HG02885 (cell line): ENCODE measurements at regions not wholly inside any gene's neighbourhood (a gene's known extent, or its start where the extent isn't known, plus 50 kb on each side); places are given as distances from the start of the nearest gene placed in this dataset.

ENCODE experiments used
- ATAC-seq: cut with Tn5 transposase; IDR thresholded peaks from one replicate; pipeline ENCODE4 v1.9.1; 2021; ENCODE audit warnings: mild to moderate bottlenecking; ENCODE audit not compliant: unreplicated experiment, poor library complexity

DNA sequence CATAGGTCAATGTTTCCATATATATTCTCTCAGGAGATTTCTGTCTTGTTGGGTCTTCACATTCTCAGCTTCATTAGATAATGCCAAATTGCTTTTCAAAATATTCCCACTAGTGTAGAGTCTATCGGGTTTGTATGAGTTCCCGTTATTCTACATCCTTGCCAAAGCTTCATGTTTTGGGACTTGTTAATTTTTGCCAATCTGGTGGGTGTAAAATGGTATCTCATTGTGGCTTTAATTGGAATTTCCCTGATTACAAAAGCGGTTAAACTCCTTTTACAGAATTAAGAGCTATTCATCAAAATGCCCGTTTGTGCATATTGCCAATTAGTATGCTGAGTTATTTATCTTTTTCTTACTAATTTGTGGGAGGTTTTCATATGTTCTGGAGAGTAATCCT lies 708.4 kb upstream of the ADAMTS5 start:
- no peak for ATAC-seq

DNA sequence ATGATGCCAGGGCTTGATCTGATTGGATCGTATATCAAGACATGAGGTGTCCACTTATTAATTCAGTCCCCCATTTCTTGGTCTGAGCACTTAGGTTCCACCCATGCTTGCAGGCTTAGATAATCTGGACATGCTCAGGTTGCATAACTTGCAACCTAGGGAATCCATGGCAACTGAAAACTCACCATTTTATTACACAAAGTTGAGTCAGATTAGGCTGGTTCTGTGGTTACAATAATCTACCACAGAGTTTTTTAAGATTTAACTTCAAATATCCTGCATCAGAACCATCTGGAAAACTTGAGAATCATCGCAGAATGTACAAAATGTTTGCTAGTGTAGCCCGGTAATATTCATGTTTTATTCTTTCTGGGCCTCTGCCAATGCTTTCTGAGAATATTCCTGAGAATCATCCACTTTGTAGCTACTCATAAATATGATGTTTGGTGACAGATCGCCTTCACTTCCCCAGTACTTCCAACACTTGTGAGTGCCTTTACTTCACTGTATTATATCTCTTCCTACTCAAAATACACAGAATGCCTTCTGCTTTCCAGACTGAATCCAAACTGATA lies 707.2 kb upstream of the ADAMTS5 start:
- ATAC-seq, result no peak

DNA sequence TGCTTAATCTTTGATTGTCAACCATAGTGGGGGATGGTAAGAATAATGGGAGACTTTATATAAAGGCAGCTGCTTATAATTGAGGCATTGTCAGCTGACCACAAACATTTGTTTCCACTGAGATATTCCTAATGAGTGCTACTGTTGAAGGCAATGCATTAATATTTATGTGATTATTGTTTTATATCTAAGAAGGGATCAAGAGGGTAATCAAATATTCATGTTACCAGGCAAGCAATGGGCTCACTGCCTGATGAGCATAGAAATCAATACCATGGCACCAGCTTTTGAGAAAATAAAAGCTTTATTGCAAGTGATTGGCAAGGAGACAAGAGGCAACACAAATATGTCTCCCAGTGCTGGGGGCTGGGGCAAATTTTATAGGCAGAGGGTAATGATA lies 706.7 kb upstream of the ADAMTS5 start:
- no peak for ATAC-seq

DNA sequence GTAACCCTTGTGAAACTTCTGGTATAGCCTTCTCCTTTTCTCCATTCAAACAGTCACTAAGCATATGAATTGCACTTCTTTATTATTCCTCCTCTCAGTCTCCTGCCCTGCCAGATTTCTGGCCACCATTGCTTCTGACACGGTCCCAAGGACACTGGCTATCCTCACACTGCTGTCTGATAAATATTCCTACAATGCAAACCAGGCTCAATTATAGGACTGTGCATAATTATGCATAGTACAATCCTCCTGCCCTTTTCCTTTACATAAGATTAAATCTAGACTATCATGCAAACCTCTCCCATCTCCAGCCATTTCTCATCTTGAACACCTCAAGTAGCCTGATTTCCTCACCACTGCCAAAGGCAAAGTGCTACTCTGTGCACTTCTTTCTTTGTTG lies 704.3 kb upstream of the ADAMTS5 start:
- no peak for ATAC-seq

DNA sequence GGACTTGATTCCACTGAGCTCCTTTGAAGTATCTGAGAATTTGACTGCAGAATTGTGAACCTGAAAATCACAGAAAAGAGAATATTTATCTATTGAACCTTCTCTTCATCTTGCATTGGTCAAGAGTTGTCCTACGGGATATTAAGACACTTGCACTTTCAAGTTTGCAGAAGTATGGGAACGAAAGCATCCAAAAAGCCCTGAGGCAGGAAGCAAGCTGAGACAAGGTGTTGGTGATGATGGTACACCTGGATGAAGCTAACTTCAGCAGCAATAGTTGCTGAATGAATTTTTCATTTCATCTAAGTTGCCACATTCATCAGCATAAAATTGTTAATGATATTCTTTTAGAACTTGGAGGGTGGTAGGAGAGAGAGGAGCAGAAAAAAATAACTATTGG lies 686.6 kb upstream of the ADAMTS5 start:
- ATAC-seq, result no peak

DNA sequence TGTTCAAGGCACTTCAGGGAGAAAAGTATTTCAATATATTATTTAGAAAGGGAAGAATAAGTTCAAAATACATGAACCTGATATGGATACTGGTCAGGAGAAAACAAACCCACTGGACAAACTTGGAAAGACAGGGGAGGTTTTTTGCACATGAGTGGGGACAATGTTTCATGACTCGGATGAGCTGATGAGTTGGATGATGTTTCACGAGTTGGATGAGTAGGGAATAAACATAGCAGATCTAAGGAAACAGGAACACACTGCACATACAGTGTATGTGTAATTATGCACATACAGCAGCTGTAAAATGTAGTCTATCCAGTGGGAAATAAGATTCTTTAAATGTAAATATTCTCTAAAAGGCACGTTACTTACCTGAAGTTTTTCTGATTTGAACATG lies 682.9 kb upstream of the ADAMTS5 start:
- no peak for ATAC-seq

DNA sequence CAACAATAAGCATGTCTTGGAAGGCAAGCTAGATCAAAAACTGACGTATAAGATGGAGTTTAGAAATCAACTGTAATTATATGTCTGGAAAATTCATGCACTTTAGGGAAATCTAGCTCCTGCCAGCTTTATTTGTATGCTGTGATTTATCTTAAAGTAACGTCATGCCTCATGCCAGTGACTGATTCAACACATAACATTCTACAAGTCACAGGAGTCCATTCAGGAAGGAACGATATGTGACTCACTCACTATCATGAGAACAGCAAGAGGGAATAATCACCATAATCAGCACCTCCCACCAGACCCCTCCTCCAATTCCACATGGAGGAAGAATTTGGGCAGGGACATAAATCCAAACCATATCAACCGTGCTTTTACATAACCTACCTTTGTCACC lies 682.4 kb upstream of the ADAMTS5 start:
- no peak for ATAC-seq

DNA sequence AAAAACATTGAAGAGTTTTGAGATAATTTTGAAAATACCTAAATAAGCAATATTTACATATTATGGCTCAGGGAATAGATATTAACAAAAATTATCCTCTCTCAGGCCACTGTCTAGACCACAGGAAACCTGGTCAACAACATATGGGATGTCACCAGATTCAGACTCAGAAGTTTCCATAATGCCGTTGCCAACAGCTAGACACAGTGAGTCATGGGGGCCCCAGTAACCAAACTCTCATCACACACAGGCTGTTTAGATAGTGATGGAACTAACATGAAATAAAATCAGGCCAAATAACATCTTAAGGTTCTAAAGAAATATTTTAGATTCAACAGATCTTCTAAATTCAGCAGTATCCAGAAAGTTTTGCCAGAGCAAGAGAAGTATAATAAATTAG lies 681.7 kb upstream of the ADAMTS5 start:
- no peak for ATAC-seq

DNA sequence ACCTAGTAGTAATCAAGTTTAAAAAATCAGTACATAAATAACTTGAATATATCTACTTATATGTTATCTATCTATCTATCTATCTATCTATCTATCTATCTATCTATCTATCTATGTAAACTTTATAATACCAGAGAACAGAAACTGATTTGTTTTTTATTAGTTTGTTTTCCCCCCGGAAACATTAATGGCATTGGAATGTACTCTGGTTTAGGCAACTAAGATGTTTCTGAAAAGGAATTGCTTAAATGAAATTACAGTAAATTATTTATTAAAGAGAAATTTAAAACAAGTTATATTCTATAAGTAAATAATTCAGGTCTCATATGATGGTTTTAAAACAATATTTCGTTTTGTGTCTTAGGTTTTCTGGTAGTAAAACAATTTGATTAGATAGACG lies 681.0 kb upstream of the ADAMTS5 start:
- ATAC-seq, result no peak

DNA sequence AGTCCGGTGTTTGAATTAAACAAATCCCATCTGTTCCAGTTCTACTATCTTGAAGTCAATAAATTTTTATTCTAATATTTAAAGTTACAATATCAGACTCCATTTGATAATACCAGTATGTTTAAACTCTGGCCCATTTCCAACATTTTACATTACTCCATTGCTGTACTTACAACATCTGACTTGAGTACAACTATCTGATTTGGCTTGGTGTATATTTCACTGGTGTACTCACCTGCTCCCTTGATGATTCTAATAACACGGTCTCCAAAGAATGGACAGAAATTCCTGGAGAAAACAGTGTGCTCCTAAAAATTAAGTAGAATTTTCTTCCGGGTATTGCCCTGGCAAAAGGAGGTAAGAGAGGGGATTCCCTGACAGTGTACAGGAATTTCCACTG lies 680.5 kb upstream of the ADAMTS5 start:
- no peak for ATAC-seq

DNA sequence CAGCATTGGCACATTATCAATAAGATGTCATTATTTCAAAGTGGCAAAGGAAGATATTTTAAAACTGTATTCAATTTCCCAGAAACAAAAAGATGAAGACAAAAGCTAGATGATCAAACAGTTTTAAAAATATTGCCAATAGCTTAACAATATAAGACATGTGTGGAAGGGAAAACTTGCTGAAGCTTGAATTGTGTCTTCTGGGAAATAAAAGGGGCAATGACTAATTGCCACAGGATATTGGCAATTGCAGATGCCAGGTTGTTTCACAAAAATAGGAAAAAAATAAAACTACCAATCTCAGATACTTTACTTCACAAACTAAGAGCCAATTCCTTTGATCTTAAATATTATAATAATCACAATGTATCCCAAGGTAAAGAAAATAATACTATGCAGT lies 679.8 kb upstream of the ADAMTS5 start:
- no peak for ATAC-seq

DNA sequence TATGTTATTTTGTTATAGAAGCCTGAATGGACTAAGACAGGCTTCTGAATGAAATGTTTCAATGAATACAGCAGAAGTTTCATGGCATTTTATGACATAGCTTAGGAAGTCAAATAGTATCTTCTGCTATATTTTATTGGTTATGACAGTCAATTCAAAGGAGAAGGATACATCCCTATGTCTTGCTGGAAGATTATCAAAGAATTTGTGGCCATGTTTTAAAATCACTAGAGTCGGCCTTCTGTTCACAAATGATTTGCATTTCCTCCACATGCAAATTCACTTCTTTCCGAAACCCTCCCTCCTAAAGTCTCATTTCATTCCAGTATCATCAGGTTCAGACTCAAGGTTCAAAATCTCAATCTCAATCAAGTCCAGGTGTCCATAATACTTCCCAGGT lies 679.2 kb upstream of the ADAMTS5 start:
- no peak for ATAC-seq

DNA sequence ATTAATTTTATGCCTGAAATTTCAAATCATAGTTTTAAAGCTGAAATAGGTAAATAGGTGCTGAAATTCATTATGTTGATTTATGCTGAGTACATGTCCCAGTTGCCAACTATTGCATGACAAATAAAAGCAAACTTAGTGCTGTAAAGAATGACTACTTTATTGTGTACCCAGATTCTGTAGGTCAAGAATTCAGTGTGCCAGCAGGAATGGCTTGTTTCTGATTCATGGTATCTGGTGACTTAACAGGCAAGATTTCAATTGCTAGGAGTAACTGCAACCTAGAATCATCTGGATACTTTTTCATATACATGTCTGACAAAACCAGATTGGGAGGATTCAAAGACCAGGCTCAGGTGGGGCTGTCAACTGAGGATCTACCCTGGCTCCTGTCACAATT lies 678.4 kb upstream of the ADAMTS5 start:
- no peak for ATAC-seq

DNA sequence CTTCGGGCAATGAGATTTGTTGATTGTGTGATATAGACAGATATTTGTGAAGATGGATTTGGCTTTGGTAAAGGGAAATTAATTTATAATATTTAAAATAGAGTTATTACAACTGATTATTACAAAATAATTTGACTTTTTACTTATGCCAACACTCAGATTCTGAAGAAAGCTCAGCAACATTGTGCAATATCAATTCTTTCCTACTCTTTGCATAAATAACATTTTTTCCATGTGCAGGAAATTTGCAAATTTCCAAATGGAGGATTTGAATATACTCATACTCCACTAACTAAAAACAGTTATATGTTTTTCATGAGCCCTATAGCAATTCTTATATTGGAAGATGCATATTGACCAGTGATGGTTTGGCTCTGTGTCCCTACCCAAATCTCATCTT lies 676.4 kb upstream of the ADAMTS5 start:
- ATAC-seq, result no peak

DNA sequence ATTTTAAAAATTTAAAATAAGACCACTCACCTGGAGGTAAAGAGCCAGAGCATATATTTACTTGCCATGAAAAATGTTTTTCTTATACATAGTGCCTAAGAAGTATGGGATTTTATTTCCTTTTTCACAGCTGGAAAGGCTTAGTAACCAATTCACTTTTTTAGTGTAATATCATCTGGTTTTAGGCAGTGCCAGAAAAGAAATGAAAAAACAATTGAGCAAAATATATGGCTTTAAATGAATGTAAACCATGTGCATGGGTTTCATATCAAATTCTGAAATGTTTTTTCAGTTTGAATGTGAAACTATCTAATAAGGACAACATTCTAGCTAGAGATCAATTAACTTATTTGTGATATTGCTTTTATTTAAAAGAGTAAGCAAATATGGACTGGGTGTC lies 672.4 kb upstream of the ADAMTS5 start:
- no peak for ATAC-seq

DNA sequence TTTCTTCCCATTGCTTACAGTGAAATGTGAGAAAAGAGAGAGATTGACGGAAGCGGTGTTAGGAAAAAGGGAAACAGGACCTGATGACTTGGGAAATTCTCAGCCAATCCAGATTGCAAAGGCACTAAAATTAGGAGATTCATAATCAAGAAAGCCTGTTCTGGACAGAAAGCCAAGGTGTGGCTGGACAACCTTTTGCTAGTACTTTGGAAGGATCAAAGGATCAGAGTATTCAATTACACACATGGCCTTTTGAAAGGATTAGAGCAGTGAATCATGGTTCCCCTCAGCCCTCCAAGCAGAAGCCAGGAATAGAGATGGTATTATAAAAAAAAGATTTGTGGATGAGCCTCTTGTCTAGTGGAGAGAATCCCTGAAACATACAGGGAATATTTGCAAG lies 669.8 kb upstream of the ADAMTS5 start:
- no peak for ATAC-seq

DNA sequence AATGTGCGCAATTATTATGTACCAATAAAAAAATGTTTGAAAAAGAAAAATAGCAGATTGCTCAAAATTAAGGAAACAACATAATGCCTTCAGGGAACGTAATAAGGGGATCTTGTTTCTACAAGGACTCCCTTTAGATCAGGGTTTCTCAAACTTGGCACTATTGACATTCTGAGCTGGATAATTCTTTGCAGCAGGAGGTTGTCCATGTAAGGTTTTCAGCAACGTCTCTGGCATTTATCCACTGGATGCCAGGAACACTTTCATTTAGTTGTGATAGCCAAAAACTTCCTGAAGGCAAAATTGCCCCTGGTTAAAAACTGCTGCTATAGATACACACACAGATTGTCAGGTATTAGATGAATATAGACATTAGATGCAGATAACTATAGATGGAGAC lies 666.7 kb upstream of the ADAMTS5 start:
- no peak for ATAC-seq

DNA sequence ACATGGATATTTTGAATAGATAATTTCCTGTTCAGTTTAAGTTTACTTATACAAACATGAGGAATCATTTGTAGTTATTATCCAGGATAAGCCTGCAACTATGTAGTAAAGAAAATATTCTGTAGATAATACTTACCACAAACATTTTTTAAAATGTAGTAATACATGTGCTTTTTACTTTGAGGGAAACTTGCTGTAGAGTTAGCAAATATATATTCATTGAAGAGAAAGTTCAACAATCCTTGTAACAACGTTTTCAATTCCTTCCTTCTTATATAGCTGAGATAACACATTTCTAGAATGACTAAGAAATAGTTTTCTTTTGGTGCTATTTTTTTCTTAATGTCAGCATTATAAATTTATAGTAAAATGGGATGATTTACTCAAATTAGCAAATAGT lies 664.6 kb upstream of the ADAMTS5 start:
- no peak for ATAC-seq

DNA sequence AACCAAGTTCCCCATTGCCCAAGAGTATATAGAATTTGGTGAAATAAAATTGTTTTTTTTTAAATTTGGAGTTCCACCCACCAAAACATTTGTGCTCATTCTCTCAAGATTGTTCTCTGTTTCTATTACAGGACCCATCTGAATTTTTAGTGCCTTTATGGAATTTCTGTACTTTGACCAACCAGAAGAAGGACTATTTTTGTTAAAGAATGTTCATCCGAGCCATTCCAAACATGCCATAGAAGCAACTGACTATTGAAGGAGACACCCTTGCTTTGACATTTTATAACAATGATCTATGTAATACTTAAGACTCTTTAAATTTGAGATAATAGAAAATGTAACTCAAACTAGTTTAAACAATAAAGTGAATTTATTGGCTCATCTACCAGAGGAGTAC lies 655.7 kb upstream of the ADAMTS5 start:
- no peak for ATAC-seq

DNA sequence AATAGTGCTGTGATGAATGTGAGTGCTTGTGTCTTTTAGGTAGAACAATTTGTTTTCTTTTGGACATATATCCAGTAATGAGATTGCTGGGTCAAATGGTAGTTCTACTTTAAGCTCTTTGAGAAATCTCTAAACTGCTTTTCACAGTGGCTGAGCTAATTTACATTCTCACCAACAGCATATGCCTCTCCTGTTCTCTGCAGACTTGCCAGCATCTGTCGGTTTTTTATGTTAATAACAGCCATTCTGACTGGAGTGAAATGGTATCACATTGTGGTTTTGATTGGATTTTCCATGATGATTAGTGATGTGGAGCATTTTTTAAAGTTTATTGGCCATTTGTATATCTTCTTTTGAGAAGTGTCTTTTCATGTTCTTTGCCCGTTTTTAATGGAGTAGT lies 647.3 kb upstream of the ADAMTS5 start:
- no peak for ATAC-seq

DNA sequence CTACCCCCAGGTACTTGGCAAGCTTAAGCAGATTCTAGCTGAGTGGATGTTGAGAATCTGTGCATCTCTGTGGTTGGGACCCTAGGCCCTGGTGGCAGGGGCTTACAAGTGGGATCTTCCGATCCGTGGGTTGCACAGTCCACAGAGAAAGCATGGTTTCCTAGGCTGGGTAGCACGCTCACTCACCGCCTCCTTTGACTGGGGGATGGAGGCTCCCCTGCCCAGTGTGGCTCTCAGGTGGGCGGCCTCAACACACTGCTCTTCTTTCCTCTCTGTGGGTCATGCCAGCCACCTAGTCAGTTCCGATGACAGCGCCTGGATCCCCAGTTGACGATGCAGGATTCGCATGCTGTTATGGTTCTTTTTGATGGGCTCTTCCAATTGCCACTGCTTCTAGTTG lies 639.5 kb upstream of the ADAMTS5 start:
- no peak for ATAC-seq

DNA sequence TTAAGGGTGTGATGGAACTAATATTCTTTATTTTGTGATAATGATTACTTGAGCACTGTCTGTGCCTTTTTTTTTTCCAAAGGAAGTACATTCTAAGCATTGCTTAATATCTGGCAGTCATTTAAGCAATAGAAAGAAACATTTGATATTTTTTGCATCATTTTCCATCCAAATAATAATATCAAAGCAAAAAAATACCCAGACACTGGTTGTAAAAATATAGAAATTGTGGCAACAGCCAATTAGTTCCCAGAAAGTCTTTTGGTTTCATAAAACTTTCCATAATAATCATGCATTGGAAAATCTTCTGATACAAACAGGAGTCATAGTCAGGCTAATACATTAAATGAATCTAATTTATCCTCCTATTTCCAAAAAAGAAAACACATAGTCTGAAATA lies 629.3 kb upstream of the ADAMTS5 start:
- ATAC-seq, result no peak

DNA sequence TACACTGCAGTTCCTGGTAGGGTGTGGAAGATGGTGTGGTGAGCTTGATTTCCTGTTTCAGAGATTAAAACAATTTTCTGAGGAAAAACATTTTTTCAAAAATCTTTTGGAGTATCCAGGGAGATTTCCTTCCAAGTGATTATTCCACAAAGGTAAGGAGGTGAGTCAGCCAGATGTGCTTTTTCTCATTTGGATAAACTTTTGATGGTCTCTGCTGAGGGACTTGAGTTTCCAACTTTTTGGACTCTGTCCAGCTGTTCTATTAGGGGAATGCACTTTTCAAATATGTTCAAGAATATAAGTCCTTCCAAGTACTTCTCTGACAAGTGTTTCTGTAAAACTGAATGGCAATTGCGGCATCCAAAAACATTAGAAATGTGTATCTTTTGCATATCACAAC lies 628.8 kb upstream of the ADAMTS5 start:
- ATAC-seq, result no peak
